AG09319 (cell line): ENCODE measurements at regions not wholly inside any gene's neighbourhood (a gene's known extent, or its start where the extent isn't known, plus 50 kb on each side); places are given as distances from the start of the nearest gene placed in this dataset.
"Not testable (repeated sequence)": the region's sequence is repeated elsewhere in the genome, so short reads cannot be mapped to it uniquely, and the experiment has no call there.

Experiments used
- DNase-seq: peaks from one replicate; pipeline ENCODE4 v3.0.0-alpha.2; 2010; ENCODE audit warnings: low read depth; ENCODE audit errors: extremely low read depth
- TF ChIP-seq, protein P1 (sequence below): IDR thresholded peaks from 2 replicates; pipeline ENCODE4 v1.5.1; 2011; ENCODE audit warnings: low read depth, mild to moderate bottlenecking, inconsistent platforms, low read length, moderate library complexity

DNA sequence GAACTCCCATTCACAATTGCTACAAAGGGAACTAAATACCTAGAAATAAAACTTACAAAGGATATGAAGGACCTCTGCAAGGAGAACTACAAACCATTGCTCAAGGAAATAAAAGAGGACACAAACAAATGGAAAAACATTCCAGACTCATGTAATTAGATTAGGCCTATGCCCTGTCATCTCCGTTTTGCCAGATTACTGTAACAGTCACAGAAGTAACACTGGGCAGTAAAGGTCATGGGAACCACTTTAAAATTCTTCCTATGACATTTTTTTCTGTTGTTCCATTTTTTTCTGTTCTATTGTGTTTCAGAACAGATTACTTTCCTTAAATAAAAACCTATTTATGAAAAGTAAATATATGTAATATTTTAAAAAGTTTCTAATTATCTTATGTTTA is 199.4 kb upstream of the CENPE start:
- TF ChIP-seq, protein P1, sequence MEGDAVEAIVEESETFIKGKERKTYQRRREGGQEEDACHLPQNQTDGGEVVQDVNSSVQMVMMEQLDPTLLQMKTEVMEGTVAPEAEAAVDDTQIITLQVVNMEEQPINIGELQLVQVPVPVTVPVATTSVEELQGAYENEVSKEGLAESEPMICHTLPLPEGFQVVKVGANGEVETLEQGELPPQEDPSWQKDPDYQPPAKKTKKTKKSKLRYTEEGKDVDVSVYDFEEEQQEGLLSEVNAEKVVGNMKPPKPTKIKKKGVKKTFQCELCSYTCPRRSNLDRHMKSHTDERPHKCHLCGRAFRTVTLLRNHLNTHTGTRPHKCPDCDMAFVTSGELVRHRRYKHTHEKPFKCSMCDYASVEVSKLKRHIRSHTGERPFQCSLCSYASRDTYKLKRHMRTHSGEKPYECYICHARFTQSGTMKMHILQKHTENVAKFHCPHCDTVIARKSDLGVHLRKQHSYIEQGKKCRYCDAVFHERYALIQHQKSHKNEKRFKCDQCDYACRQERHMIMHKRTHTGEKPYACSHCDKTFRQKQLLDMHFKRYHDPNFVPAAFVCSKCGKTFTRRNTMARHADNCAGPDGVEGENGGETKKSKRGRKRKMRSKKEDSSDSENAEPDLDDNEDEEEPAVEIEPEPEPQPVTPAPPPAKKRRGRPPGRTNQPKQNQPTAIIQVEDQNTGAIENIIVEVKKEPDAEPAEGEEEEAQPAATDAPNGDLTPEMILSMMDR: no peak
- DNase-seq: no peak

DNA sequence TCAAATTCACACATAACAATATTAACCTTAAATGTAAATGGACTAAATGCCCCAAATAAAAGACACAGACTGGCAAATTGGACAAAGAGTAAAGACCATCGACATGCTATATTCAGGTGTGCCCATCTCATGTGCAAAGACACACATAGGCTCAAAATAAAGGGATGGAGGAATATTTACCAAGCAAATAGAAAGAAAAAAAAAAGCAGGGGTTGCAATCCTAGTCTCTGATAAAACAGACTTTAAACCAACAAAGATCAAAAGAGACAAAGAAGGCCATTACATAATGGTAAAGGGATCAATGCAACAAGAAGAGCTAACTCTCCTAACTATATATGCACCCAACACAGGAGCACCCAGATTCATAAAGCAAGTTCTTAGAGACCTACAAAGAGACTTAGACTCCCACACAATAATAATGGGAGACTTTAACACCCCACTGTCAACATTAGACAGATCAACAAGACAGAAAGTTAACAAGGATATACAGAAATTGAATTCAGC is 189.4 kb upstream of the CENPE start:
- not testable (repeated sequence) for DNase-seq

GRCh38 chr4:103385565-103385964 is 187.4 kb upstream of the CENPE start:
- DNase-seq: not testable (repeated sequence)

GRCh38 chr4:103375278-103375677 is 177.1 kb upstream of the CENPE start:
- DNase-seq: no peak

GRCh38 chr4:103374758-103375157 is 176.6 kb upstream of the CENPE start:
- TF ChIP-seq, protein P1: no peak

More at GRCh38 chr4:103375278-103375677, 177.1 kb upstream of the CENPE start:
- TF ChIP-seq, protein P1: no peak

DNA sequence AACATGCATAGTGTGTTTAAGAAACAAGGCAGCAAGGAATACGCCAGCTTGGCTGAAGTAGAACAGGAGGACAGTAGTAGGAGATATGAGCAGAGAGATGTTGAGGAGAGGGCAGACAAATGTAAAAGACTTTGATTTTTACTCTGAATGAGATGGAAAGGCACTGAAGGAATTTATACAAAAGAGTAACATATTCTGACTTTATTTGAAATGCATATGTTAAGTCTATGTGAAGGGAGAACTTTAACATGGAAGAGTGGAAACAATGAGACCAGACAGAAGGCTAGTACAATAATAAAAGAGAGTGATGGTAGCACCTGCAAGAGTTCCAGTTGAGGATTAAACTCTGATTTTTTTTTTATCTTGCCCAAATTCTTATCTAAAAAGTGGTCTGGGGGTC is 176.2 kb upstream of the CENPE start:
- DNase-seq: no peak

More at GRCh38 chr4:103374758-103375157, 176.6 kb upstream of the CENPE start:
- DNase-seq: no peak

GRCh38 chr4:103372002-103372558 is 173.9 kb upstream of the CENPE start:
- TF ChIP-seq, protein P1: no peak
- DNase-seq: no peak

More for the DNA sequence above, 176.2 kb upstream of the CENPE start:
- TF ChIP-seq, protein P1: no peak

GRCh38 chr4:103370336-103370735 is 172.2 kb upstream of the CENPE start:
- TF ChIP-seq, protein P1: no peak
- DNase-seq: no peak
